K562 (cell line): ENCODE measurements at regions not wholly inside any gene's neighbourhood (a gene's known extent, or its start where the extent isn't known, plus 50 kb on each side); places are given as distances from the start of the nearest gene placed in this dataset.

Source experiments
- AFF1 ChIP-seq, 2 experiments: fragments of 450-650 bp; IDR thresholded peaks; 2 replicates each; pipeline ENCODE4 v1.6.1; 2018; ENCODE audit warnings: mild to moderate bottlenecking in 2 of 2, low read depth in 1 of 2; ENCODE audit not compliant: partially characterized antibody in 2 of 2
- CAMTA2 ChIP-seq: fragments of 250-450 bp; sonication (Bioruptor Pico); conservative IDR thresholded peaks from 2 replicates; pipeline ENCODE4 v1.5.1; 2022
- GATAD2B ChIP-seq: fragments of 450-650 bp; IDR thresholded peaks from 2 replicates; pipeline ENCODE4 v1.6.1; 2017; ENCODE audit warnings: mild to moderate bottlenecking, borderline replicate concordance
- GTF2B ChIP-seq: IDR thresholded peaks from 2 replicates; pipeline ENCODE4 v1.6.1; 2011; ENCODE audit not compliant: insufficient read length; ENCODE audit errors: extremely low read depth
- JUND ChIP-seq, 2 experiments: IDR thresholded peaks; 2 replicates in 1 of 2; 3 replicates in 1 of 2; pipeline ENCODE4 v1.6.1; 2011; ENCODE audit warnings: borderline replicate concordance in 2 of 2, low read depth in 2 of 2, low read length in 2 of 2, improper control_type of control experiment in 1 of 2, missing biosample characterization in 1 of 2, missing genetic modification characterization in 1 of 2, missing genetic modification reagents in 1 of 2
- KDM1A ChIP-seq, 2 experiments: fragments of 450-650 bp; IDR thresholded peaks; 2 replicates each; pipeline ENCODE4 v1.6.1; 2016; ENCODE audit warnings: mild to moderate bottlenecking in 2 of 2
- MIER1 ChIP-seq: fragments of 450-650 bp; IDR thresholded peaks from 2 replicates; pipeline ENCODE4 v1.6.1; 2016; ENCODE audit warnings: antibody characterized with exemption, mild to moderate bottlenecking, low read depth
- PATZ1 ChIP-seq: fragments of 250-450 bp; sonication (Bioruptor Pico); IDR thresholded peaks from 2 replicates; pipeline ENCODE4 v1.5.0; 2020; ENCODE audit warnings: mild to moderate bottlenecking, borderline replicate concordance
- RBM34 ChIP-seq: fragments of 200-400 bp; formaldehyde crosslinking; IDR thresholded peaks from 2 replicates; pipeline ENCODE4 v1.6.1; 2018; ENCODE audit warnings: low read length, borderline replicate concordance; ENCODE audit not compliant: insufficient read depth
- SIRT6 ChIP-seq: IDR thresholded peaks from one replicate; pipeline ENCODE4 v1.6.1; 2012; ENCODE audit warnings: low read depth, mild to moderate bottlenecking, control low read depth, inconsistent platforms, low read length, moderate library complexity
- U2AF1 ChIP-seq: fragments of 200-400 bp; formaldehyde crosslinking; optimal IDR thresholded peaks from 2 replicates; pipeline ENCODE3; 2017; ENCODE audit warnings: mild to moderate bottlenecking, low read depth, low read length, moderate library complexity
- U2AF2 ChIP-seq: fragments of 200-400 bp; formaldehyde crosslinking; optimal IDR thresholded peaks from 2 replicates; pipeline ENCODE3; 2017; ENCODE audit warnings: low read depth, mild to moderate bottlenecking, low read length
- ZBTB33 ChIP-seq: sonication (generic); formaldehyde crosslinking; IDR thresholded peaks from 2 replicates; pipeline ENCODE4 v1.8.1; 2023; ENCODE audit warnings: mild to moderate bottlenecking, missing genetic modification reagents
- ZNF583 ChIP-seq: fragments of 250-450 bp; sonication (Bioruptor Pico); IDR thresholded peaks from 2 replicates; pipeline ENCODE4 v1.4.0; 2020
- ZNF77 ChIP-seq: fragments of 250-450 bp; sonication (Bioruptor Pico); IDR thresholded peaks from 2 replicates; pipeline ENCODE4 v1.5.0; 2020

- TF ChIP-seq AFF1 (IDR thresholded peaks at IDR 0.05; ENCODE audit: low read depth in 1 of 2, partially characterized antibody in 2 of 2) (peak; percentile 40 to 52), U2AF2 (no peak), GTF2B (no peak), SIRT6 (no peak), JUND (IDR thresholded peaks at IDR 0.05; ENCODE audit: borderline replicate concordance, low read depth, low read length) (peak; percentile 60), JUND (tag; IDR thresholded peaks at IDR 0.05; ENCODE audit: borderline replicate concordance, low read depth, low read length) (peak; percentile 55; the same call in 2 of the 3 replicates), MIER1 (0 out of 2 replicates have a peak, but pooled peaks have one; percentile 34), ZBTB33 (CRISPR knock-in tag) (0 out of 2 replicates have a peak, but pooled peaks have one; percentile 44), KDM1A (IDR thresholded peaks at IDR 0.05) (peak in 1 of 2 experiments; percentile 23; a peak in 3 of 4 replicates), ZNF77 (CRISPR knock-in tag) (no peak), GATAD2B (peak; percentile 61; the same call in 1 of the 2 replicates), CAMTA2 (CRISPR knock-in tag) (no peak), ZNF583 (CRISPR knock-in tag) (0 out of 2 replicates have a peak, but pooled peaks have one; percentile 28), RBM34 (no peak), U2AF1 (no peak), PATZ1 (CRISPR knock-in tag) (no peak)
These were observed 69.2 kb upstream of the CCDC180 start (continued) for GRCh38 chr9:97237951-97238889.
